AG04450 (cell line): ENCODE measurements at regions not wholly inside any gene's neighbourhood (a gene's known extent, or its start where the extent isn't known, plus 50 kb on each side); places are given as distances from the start of the nearest gene placed in this dataset.
A peak's percentile ranks its signal among the peaks of the same experiment; 100 is the strongest.

Experiments used
- CTCF ChIA-PET: fragments of 300-600, 350-600 bp; formaldehyde crosslinking; extraction: SDS; loops from one replicate; lab custom pipeline; 2022; ENCODE audit warnings: antibody characterized with exemption, inconsistent platforms; lab: Charles Lee
- POLR2A ChIA-PET: fragments of 350-600 bp; formaldehyde crosslinking; extraction: SDS; loops from one replicate; lab custom pipeline; 2021; ENCODE audit warnings: antibody characterized with exemption, inconsistent platforms; lab: Yijun Ruan, JAX
- DNase-seq: peaks from one replicate; pipeline ENCODE4 v3.0.0-alpha.2; 2011; ENCODE audit warnings: low read depth, low spot score
- H3K27ac ChIP-seq: one replicate; pipeline ENCODE4 v1.5.1; 2012; ENCODE audit warnings: low read depth, low read length, control low read depth
- H3K27me3 ChIP-seq: one replicate; pipeline ENCODE4 v1.6.0; 2012; ENCODE audit warnings: low read length; ENCODE audit not compliant: control insufficient read depth, insufficient read depth
- H3K4me3 ChIP-seq: 2 replicates; pipeline ENCODE4 v1.5.1; 2011; ENCODE audit warnings: mild to moderate bottlenecking, low read depth, low read length, control low read depth
- H3K9me3 ChIP-seq: 2 replicates; pipeline ENCODE4 v1.5.1; 2012; ENCODE audit warnings: low read length; ENCODE audit not compliant: control insufficient read depth, insufficient read depth
- CTCF ChIP-seq: IDR thresholded peaks from 2 replicates; pipeline ENCODE4 v1.5.1; 2011; ENCODE audit warnings: low read depth, low read length, control low read depth, inconsistent platforms

- no peak for TF ChIP-seq CTCF
- Histone ChIP-seq H3K9me3 (no peaks in the 10 kb centered on the region), H3K27me3 (peaks cover 3% of the 10 kb centered on the region), H3K27ac (no peak overlapping the region), H3K4me3 (no peak overlapping the region)
- DNase-seq: no peak
- ChIA-PET CTCF (interaction anchor here (0.9 to 1.3 kb wide), 2 partner anchors 10 to 33 kb away, joined by 3 to 4 read pairs; no protein-coding TSS in a partner anchor), POLR2A (no interaction called here)
Measured at GRCh38 chr9:7266911-7267595, 509.3 kb downstream of the KDM4C start.

GRCh38 chr9:7265181-7265580 is 507.4 kb downstream of the KDM4C start:
- Histone ChIP-seq H3K27ac (no peak overlapping the region), H3K9me3 (no peaks in the 10 kb centered on the region), H3K27me3 (peaks cover 2% of the 10 kb centered on the region), H3K4me3 (no peak overlapping the region)
- ChIA-PET CTCF (no interaction called here), POLR2A (no interaction called here)
- TF ChIP-seq CTCF: no peak
- DNase-seq: no peak

- DNase-seq: no peak
- Histone ChIP-seq H3K27me3 (peaks cover 4% of the 10 kb centered on the region), H3K9me3 (no peaks in the 10 kb centered on the region), H3K27ac (no peak overlapping the region), H3K4me3 (no peak overlapping the region)
- ChIA-PET POLR2A (no interaction called here), CTCF (interaction anchor here (0.8 to 1.6 kb wide), 4 partner anchors 14 to 350 kb away, joined by 3 to 4 read pairs (median 4); no protein-coding TSS in a partner anchor)
- 0 out of 2 replicates have a peak, but pooled peaks have one; percentile 8 for TF ChIP-seq CTCF
Measured at GRCh38 chr9:7259544-7260241, 501.9 kb downstream of the KDM4C start.

- Histone ChIP-seq H3K27me3 (peaks cover 4% of the 10 kb centered on the region), H3K9me3 (no peaks in the 10 kb centered on the region), H3K4me3 (no peak overlapping the region), H3K27ac (no peak overlapping the region)
- POLR2A ChIA-PET: no interaction called here
- DNase-seq: no peak
- CTCF ChIA-PET: interaction anchor here (0.9 to 1.6 kb wide), 4 partner anchors 15 to 349 kb away, joined by 3 to 4 read pairs (median 4); no protein-coding TSS in a partner anchor
- TF ChIP-seq CTCF: no peak
Measured at GRCh38 chr9:7258688-7259396, 501.1 kb downstream of the KDM4C start.
